NCI-H2107 treated with DMSO at 0.1 percent for 48 hours (cell line): ENCODE measurements at regions not wholly inside any gene's neighbourhood (a gene's known extent, or its start where the extent isn't known, plus 50 kb on each side); places are given as distances from the start of the nearest gene placed in this dataset.
"Not testable (repeated sequence)": the region's sequence is repeated elsewhere in the genome, so short reads cannot be mapped to it uniquely, and the experiment has no call there.

ENCODE experiments used
- DNase-seq: peaks from one replicate; lab custom pipeline; 2025; ENCODE audit not compliant: unreplicated experiment; lab: John Stamatoyannopoulos, UW

DNA sequence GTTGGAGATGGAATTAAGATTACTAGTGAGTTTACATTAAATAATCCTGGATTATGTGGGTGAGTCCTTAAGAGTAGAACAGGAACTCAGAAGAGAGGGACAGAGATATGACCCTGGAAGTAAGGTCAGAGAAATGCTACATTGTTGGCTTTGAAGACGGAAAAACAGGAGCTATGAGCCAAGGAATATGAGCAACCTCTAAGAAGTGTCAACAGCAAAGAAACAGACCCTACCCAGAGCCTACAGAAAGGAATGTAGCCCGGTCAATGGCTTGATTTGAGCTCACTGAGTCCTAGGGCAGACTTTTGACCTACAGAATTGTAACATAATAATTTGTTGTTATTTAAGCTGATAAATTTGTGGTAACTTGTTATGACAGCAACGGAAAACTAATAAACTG lies 304.9 kb downstream of the IPMK start:
- DNase-seq: no peak

- DNase-seq: no peak
Observed at GRCh38 chr10:57961487-57961886, 306.2 kb downstream of the IPMK start.

DNA sequence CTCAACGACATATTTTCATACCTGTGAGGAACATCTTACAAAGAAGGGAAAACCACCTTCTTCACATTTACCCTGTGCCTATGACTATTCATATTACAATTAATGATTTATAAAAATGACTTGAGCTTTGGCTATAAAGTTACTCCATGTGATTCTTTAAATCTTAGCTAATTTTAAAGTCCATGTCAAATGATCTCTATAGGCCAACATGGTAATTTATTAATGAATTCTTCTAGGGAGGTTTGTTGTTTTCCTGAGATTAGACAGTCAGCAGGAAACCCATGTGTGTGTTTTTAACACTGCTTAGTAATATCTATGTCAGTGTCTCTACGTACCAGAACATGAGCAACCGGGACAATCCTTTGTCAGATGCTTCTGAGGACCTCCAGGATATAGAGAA lies 307.3 kb downstream of the IPMK start:
- DNase-seq: no peak

GRCh38 chr10:57959318-57960006 lies 308.2 kb downstream of the IPMK start:
- DNase-seq: no peak

DNA sequence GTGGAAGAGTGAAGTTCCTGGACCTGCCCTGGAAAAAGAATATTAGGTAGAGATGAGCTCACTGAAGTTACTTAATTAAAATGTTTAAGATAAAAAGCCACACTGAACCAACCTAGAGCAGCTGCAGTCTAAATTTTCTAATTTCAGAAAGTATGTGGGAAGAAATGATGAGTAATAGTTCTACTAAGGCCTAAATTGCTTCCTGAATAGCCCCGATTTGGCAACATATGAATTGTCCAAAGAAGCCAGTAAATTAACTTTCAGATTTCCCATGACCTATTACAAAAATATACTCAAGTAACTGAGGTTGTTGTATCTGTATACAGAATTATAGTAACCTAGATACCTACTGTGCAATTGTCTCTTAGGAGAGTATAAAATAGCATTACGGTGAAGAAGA lies 312.6 kb downstream of the IPMK start:
- no peak for DNase-seq

DNA sequence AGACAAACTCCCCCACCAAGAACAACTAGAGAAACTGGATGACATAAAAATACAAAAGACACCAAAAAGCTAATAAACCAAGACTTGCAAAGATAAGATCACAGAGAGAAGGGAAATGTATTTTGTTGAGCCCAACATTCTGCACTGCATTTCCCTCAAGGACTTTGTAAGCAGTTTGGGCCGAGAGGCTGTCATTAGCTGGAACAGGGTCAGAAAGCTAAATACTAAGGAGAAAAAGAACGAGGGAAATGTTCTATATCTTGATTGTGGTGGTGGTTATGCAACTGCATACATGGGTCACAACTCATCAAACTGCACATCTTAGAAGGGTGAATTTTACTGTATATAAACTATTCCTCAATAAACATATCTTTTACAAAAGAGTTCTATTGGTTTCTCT lies 315.0 kb downstream of the IPMK start:
- DNase-seq: no peak

DNA sequence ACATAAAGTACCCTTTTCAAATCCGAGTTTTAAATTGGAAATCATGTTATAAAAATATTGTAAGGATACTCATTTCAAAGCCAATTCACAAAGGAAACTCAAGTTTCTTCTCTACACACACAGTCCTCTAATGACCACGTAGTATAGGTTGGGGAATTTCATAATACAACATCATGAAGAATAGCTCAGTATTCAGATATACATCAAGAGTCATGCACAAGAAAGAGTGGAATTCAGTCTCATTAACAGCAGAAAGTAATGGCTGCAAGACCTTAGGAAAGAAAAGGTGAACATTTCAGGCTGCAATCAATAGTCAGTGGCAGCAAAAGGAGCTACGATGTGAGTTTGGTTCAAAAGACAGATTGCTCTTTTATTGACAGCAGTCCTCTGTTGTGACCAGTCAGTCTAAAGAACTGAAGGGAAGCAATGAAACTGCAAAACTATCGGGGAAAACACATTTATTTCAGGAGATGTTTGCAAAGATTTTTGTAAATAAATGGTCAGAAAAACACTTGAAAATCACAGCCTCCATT lies 317.2 kb downstream of the IPMK start:
- DNase-seq: no peak

DNA sequence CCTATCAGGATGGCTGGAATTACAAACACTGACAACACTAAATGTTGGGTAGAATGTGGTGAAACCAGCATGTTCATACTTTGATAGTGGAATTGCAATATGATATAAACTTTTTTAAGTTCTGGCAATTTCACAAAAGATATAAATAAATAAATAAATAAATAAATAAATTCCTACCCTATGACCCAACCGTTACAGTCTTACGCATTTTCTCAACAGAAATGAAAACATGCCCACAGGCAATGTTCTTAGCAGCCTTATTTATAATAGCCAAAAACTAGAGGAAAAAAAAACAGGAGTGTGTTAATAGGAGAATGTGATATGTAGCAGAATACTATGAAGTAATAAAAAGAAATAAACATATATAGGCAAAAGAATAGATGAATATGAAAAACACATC lies 318.9 kb downstream of the IPMK start:
- no peak for DNase-seq

DNA sequence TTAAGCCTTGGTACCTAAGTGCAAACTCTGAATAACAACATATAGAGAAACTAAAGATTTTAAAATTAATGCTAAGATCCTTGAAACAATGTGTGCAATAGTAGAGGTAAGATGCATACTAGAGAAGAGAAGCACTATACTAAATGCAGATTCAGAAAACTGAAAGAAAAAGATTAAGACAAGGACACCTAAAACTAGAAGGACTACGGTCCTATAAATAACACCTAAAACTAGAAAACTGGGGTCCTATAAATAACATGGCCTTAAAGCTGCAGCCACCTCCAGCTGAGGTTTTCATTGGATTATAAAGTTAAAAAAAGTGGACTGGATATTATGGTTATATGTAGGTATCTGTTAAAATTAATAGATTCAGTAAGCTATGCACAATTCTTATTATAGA lies 320.9 kb downstream of the IPMK start:
- DNase-seq: no peak

GRCh38 chr10:57943701-57944100 lies 324.0 kb downstream of the IPMK start:
- no peak for DNase-seq

GRCh38 chr10:57925045-57925444 lies 342.6 kb downstream of the IPMK start:
- no peak for DNase-seq

- DNase-seq: no peak
Observed at GRCh38 chr10:57921140-57921539, 346.6 kb downstream of the IPMK start.

- no peak for DNase-seq
Observed at GRCh38 chr10:57919864-57920263, 347.8 kb downstream of the IPMK start.

GRCh38 chr10:57917019-57917418 lies 350.7 kb downstream of the IPMK start:
- no peak for DNase-seq

DNA sequence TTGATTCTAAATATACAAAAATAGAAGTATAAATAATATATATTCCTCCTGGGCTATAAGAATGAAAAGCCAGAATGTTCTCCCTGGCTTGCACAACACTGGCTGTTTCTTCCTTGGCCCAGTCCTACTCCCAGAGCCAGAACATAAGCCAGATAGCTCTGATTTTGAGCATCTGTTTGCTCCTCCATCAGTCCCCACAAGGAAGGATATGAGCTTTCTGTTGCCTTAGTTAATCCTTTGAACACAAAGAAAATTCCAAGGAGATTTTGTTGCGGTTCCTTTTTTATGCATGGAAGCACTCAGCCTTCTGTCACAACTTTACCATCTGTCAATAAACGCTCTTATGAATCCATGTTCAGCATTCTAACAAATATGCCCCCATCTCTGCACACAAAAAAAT lies 361.8 kb downstream of the IPMK start:
- DNase-seq: no peak

DNA sequence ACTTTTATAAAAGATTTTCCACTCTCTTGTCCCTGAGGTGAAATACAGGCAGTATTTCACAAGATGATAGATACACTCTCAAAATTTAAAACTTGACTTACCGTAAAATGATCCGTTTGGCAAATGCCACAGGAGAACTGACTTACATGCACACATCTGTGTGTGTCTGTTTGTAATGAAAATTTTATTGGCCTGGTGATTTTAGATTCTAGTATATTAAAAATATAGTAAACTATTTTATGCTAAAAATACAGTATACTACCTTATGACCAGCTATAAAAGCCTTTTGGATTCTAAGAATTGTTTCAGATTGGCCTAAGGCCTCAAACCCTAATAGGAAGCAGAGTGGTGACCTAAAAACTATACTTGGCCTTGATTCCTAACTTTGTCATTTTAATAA lies 362.7 kb downstream of the IPMK start:
- no peak for DNase-seq

DNA sequence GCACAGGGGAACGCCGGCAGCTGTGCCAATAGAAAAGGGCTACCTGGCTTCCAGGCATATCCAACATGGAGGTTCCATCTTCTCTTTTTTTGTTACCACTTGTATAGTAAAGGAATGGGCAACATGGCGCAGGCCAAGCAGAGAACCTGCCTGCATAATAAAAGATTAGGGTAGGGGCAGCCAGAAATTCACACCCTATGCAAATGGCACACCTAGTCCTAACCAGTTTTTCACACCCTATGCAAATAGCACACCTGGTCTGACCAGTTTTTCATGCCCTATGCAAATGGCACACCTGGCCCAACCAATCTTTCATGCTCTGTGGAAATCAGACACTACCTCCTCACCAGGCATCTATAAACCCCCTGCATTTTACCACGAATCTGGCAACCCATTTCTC lies 369.5 kb downstream of the IPMK start:
- DNase-seq: no peak

DNA sequence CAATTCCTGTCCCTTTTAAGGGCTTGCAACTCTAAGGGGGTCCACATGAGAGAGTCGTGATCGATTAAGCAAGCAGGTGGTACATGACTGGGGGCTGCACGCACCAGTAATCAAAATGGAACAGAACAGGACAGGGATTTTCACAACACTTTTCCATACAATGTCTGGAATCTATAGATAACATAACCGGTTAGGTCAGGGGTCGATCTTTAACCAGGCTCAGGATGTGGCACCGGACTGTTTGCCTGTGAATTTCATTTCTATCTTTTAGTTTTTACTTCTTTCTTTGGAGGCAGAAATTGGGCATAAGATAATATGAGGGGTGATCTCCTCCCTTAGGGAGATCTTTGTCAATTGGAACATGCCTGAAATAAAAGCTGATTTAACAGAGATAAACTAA lies 370.1 kb downstream of the IPMK start:
- DNase-seq: no peak

DNA sequence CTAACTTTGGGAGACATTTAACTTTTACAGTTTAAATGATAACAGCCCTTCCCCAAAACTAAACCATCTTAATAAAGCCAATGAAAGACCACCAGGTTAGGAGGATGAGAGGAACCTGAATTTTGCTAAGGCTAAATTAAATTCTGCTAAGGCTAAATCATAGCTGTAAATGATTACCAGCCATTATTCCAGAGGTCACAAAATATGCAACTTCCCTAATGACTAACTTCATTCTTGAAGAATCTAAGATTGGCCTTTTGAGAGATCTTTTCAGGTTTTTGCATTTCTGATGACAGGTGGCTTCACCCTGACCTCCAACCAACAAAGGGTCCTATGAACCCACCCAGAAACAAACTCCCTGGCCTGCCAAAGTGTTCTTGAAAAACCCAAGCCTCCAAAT lies 373.3 kb downstream of the IPMK start:
- no peak for DNase-seq

DNA sequence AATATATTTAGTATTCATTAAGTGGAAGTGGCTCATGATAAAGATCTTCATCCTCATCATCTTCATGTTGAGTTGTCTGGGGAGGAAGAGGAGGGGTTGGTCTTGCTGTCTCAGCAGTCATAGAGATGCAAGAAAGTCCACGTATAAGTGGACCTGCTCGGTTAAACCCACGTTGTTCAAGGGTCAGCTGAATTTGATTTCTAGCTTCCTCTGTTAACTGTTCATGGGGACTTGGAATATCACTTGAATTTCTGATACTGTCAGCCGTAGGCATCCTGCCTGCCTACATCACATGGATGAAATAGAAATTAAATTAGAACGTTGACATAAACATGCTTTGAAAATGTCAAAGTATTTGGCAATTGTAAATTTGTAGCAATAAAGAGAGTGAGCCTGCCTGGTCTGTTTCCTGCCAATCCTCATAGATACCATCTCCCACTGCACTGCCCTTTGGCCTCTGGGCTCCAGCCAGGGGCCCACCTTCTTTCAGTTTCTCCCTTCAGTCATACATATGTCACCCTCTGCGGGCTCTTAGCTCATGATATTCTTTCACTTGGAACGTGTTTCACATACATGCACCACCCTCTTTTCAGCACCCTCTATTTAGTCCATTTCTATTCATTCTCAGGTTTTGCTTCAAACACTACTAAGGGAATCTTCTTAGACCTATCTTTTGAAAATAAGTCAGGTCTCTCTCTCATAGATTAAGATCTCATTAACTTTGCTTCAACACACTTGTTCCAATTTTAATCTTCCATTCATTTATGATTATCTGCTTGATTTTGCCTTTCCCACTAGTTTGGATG lies 376.3 kb downstream of the IPMK start:
- DNase-seq: no peak

- DNase-seq: no peak
Observed at GRCh38 chr10:57890691-57891090, 377.0 kb downstream of the IPMK start.

GRCh38 chr10:57885618-57885968 lies 382.1 kb downstream of the IPMK start:
- not testable (repeated sequence) for DNase-seq
